WTC11 (cell line): ENCODE measurements at regions not wholly inside any gene's neighbourhood (a gene's known extent, or its start where the extent isn't known, plus 50 kb on each side); places are given as distances from the start of the nearest gene placed in this dataset.

Source experiments
- ATAC-seq: fragments of 200-7000 bp; cut with Tn5 transposase; 2 replicates; pipeline ENCODE4 v1.10.0; 2021; ENCODE audit warnings: mild to moderate bottlenecking, moderate library complexity
- CTCF ChIA-PET: fragments of 300-600 bp; sonication (Branson Sonifier 250); formaldehyde crosslinking; loops from one replicate; lab custom pipeline; 2021; ENCODE audit warnings: antibody characterized with exemption; lab: Charles Lee
- POLR2A ChIA-PET: fragments of 350-600 bp; sonication (Branson Sonifier 250); formaldehyde crosslinking; loops from one replicate; lab custom pipeline; 2021; ENCODE audit warnings: antibody characterized with exemption; lab: Charles Lee
- DNase-seq: peaks from one replicate; pipeline ENCODE4 v3.0.0; 2021; ENCODE audit warnings: low spot score
- H3K27ac Mint-ChIP-seq: 2 replicates; pipeline ENCODE4 v1.8.0; 2021; ENCODE audit warnings: mixed read lengths
- H3K27me3 Mint-ChIP-seq: 2 replicates; pipeline ENCODE4 v1.8.0; 2021; ENCODE audit warnings: low read depth, mild to moderate bottlenecking, moderate library complexity, mixed read lengths
- H3K36me3 Mint-ChIP-seq: 2 replicates; pipeline ENCODE4 v1.8.0; 2021; ENCODE audit warnings: mixed read lengths
- H3K4me1 Mint-ChIP-seq: 2 replicates; pipeline ENCODE4 v1.8.0; 2022; ENCODE audit warnings: mixed read lengths
- H3K4me3 Mint-ChIP-seq: 2 replicates; pipeline ENCODE4 v1.8.0; 2021; ENCODE audit warnings: mild to moderate bottlenecking, moderate library complexity, mixed read lengths
- H3K9me3 Mint-ChIP-seq: 2 replicates; pipeline ENCODE4 v1.8.0; 2021; ENCODE audit warnings: mixed read lengths
- AR ChIP-seq: fragments of 250-450 bp; sonication (Bioruptor Pico); IDR thresholded peaks from 2 replicates; pipeline ENCODE4 v1.9.0; 2021; ENCODE audit warnings: mild to moderate bottlenecking
- ATF2 ChIP-seq: sonication (generic); formaldehyde crosslinking; IDR thresholded peaks from 2 replicates; pipeline ENCODE4 v1.8.1; 2022; ENCODE audit warnings: low read depth, missing genetic modification reagents, borderline replicate concordance
- CREM ChIP-seq: sonication (generic); formaldehyde crosslinking; IDR thresholded peaks from 2 replicates; pipeline ENCODE4 v1.8.1; 2022; ENCODE audit warnings: mild to moderate bottlenecking, missing genetic modification reagents, moderate library complexity
- E2F5 ChIP-seq: sonication (generic); formaldehyde crosslinking; IDR thresholded peaks from 2 replicates; pipeline ENCODE4 v1.8.1; 2022; ENCODE audit warnings: mild to moderate bottlenecking, moderate library complexity, missing genetic modification reagents
- ETV6 ChIP-seq: sonication (generic); formaldehyde crosslinking; IDR thresholded peaks from 2 replicates; pipeline ENCODE4 v1.8.1; 2022; ENCODE audit warnings: mild to moderate bottlenecking, missing genetic modification reagents
- FOXK1 ChIP-seq: sonication (generic); formaldehyde crosslinking; IDR thresholded peaks from 2 replicates; pipeline ENCODE4 v1.8.0; 2022; ENCODE audit warnings: mild to moderate bottlenecking, moderate library complexity, missing genetic modification reagents
- FOXP1 ChIP-seq: sonication (generic); formaldehyde crosslinking; IDR thresholded peaks from 2 replicates; pipeline ENCODE4 v1.8.0; 2022; ENCODE audit warnings: missing genetic modification reagents, mild to moderate bottlenecking, moderate library complexity, borderline replicate concordance
- HMGA2 ChIP-seq: fragments of 250-450 bp; sonication (Bioruptor Pico); IDR thresholded peaks from 2 replicates; pipeline ENCODE4 v1.4.0; 2021; ENCODE audit warnings: mild to moderate bottlenecking, moderate library complexity
- MYBL2 ChIP-seq: sonication (generic); formaldehyde crosslinking; IDR thresholded peaks from 2 replicates; pipeline ENCODE4 v1.8.1; 2023; ENCODE audit warnings: mild to moderate bottlenecking, moderate library complexity, missing genetic modification reagents
- NFYB ChIP-seq: sonication (generic); formaldehyde crosslinking; conservative IDR thresholded peaks from 2 replicates; pipeline ENCODE4 v1.8.0; 2022; ENCODE audit warnings: low read depth, missing genetic modification reagents
- NR3C1 ChIP-seq: sonication (generic); formaldehyde crosslinking; conservative IDR thresholded peaks from 2 replicates; pipeline ENCODE4 v1.8.1; 2023; ENCODE audit warnings: low read depth, mild to moderate bottlenecking, missing genetic modification reagents
- RELA ChIP-seq: sonication (generic); formaldehyde crosslinking; IDR thresholded peaks from 2 replicates; pipeline ENCODE4 v1.8.1; 2022; ENCODE audit warnings: missing genetic modification reagents, mild to moderate bottlenecking, borderline replicate concordance
- SMAD4 ChIP-seq: sonication (generic); formaldehyde crosslinking; IDR thresholded peaks from 2 replicates; pipeline ENCODE4 v1.8.0; 2022; ENCODE audit warnings: mild to moderate bottlenecking, missing genetic modification reagents
- SP1 ChIP-seq: sonication (generic); formaldehyde crosslinking; conservative IDR thresholded peaks from 2 replicates; pipeline ENCODE4 v1.8.1; 2022; ENCODE audit warnings: missing genetic modification reagents
- TCF7 ChIP-seq: sonication (generic); formaldehyde crosslinking; IDR thresholded peaks from 2 replicates; pipeline ENCODE4 v1.8.0; 2022; ENCODE audit warnings: mild to moderate bottlenecking, low read depth, missing genetic modification reagents, moderate library complexity
- ZBTB21 ChIP-seq: sonication (generic); formaldehyde crosslinking; IDR thresholded peaks from 2 replicates; pipeline ENCODE4 v1.8.1; 2023; ENCODE audit warnings: mild to moderate bottlenecking, missing genetic modification reagents, borderline replicate concordance
- ZBTB43 ChIP-seq: sonication (generic); formaldehyde crosslinking; IDR thresholded peaks from 2 replicates; pipeline ENCODE4 v1.8.1; 2023; ENCODE audit warnings: mild to moderate bottlenecking, missing genetic modification reagents
- ZNF232 ChIP-seq: sonication (generic); formaldehyde crosslinking; IDR thresholded peaks from 2 replicates; pipeline ENCODE4 v1.8.0; 2022; ENCODE audit warnings: mild to moderate bottlenecking, missing genetic modification reagents
- TF ChIP-seq, protein P1 (sequence below): sonication (generic); formaldehyde crosslinking; IDR thresholded peaks from 2 replicates; pipeline ENCODE4 v1.8.1; 2022; ENCODE audit warnings: mild to moderate bottlenecking, missing genetic modification reagents, moderate library complexity, borderline replicate concordance
- TF ChIP-seq, protein P2 (sequence below): sonication (generic); formaldehyde crosslinking; IDR thresholded peaks from 2 replicates; pipeline ENCODE4 v1.8.1; 2022; ENCODE audit warnings: missing genetic modification reagents, borderline replicate concordance
- TF ChIP-seq, protein P3 (sequence below): fragments of 250-450 bp; sonication (Bioruptor Pico); IDR thresholded peaks from 2 replicates; pipeline ENCODE4 v1.9.0; 2021; ENCODE audit warnings: mild to moderate bottlenecking
- TF ChIP-seq, protein P4 (sequence below): sonication (generic); formaldehyde crosslinking; IDR thresholded peaks from 2 replicates; pipeline ENCODE4 v1.8.1; 2023; ENCODE audit warnings: mild to moderate bottlenecking, moderate library complexity, missing genetic modification reagents

GRCh38 chr7:67302113-67303039, 305.7 kb downstream of the TYW1 start:
- DNase-seq (peak; percentile 99), ATAC-seq (peak; percentile 85)
- H3K27ac Mint-ChIP-seq, result peak overlapping the region; percentile 96
- peak overlapping the region; percentile 86 for H3K4me3 Mint-ChIP-seq
- peaks cover 4% of the 10 kb centered on the region for H3K4me1 Mint-ChIP-seq
- ChIA-PET CTCF (interaction anchor here (0.5 to 2.6 kb wide), 14 partner anchors 11 to 974 kb away, joined by 3 to 10 read pairs (median 4); partner anchors contain the start of gene TYW1), POLR2A (interaction anchor here (0.6 to 1.0 kb wide), 8 partner anchors 48 to 373 kb away, joined by 3 to 4 read pairs (median 4); partner anchors contain the start of gene SBDS)
- peaks cover 3% of the 10 kb centered on the region; the same call in 1 of the 2 replicates for H3K27me3 Mint-ChIP-seq
- peaks cover 9% of the 10 kb centered on the region for H3K36me3 Mint-ChIP-seq
- H3K9me3 Mint-ChIP-seq, result no peaks in the 10 kb centered on the region
- TF ChIP-seq SMAD4 (CRISPR knock-in tag) (no peak), ATF2 (CRISPR knock-in tag) (no peak), NFYB (CRISPR knock-in tag) (peak; percentile 89), FOXK1 (CRISPR knock-in tag) (peak; percentile 49), ETV6 (CRISPR knock-in tag) (0 out of 2 replicates have a peak, but pooled peaks have one; percentile 28), E2F5 (peak; percentile 18; the same call in 1 of the 2 replicates), FOXP1 (CRISPR knock-in tag) (peak; percentile 36), AR (CRISPR knock-in tag) (no peak), ZNF232 (CRISPR knock-in tag) (peak; percentile 64; the same call in 1 of the 2 replicates), RELA (CRISPR knock-in tag) (no peak; the same call in 1 of the 2 replicates), MYBL2 (peak; percentile 52; the same call in 1 of the 2 replicates), TCF7 (CRISPR knock-in tag) (0 out of 2 replicates have a peak, but pooled peaks have one; percentile 19), CREM (peak; percentile 84), SP1 (CRISPR knock-in tag) (peak; percentile 79), HMGA2 (CRISPR knock-in tag) (0 out of 2 replicates have a peak, but pooled peaks have one; percentile 1), ZBTB43 (CRISPR knock-in tag) (peak; percentile 71; the same call in 1 of the 2 replicates), NR3C1 (no peak), ZBTB21 (peak; percentile 37; the same call in 1 of the 2 replicates)
- TF ChIP-seq, protein P1, sequence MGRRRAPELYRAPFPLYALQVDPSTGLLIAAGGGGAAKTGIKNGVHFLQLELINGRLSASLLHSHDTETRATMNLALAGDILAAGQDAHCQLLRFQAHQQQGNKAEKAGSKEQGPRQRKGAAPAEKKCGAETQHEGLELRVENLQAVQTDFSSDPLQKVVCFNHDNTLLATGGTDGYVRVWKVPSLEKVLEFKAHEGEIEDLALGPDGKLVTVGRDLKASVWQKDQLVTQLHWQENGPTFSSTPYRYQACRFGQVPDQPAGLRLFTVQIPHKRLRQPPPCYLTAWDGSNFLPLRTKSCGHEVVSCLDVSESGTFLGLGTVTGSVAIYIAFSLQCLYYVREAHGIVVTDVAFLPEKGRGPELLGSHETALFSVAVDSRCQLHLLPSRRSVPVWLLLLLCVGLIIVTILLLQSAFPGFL, result no peak
- TF ChIP-seq, protein P2, sequence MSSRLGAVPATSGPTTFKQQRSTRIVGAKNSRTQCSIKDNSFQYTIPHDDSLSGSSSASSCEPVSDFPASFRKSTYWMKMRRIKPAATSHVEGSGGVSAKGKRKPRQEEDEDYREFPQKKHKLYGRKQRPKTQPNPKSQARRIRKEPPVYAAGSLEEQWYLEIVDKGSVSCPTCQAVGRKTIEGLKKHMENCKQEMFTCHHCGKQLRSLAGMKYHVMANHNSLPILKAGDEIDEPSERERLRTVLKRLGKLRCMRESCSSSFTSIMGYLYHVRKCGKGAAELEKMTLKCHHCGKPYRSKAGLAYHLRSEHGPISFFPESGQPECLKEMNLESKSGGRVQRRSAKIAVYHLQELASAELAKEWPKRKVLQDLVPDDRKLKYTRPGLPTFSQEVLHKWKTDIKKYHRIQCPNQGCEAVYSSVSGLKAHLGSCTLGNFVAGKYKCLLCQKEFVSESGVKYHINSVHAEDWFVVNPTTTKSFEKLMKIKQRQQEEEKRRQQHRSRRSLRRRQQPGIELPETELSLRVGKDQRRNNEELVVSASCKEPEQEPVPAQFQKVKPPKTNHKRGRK (CRISPR knock-in tag), result no peak
- TF ChIP-seq, protein P3, sequence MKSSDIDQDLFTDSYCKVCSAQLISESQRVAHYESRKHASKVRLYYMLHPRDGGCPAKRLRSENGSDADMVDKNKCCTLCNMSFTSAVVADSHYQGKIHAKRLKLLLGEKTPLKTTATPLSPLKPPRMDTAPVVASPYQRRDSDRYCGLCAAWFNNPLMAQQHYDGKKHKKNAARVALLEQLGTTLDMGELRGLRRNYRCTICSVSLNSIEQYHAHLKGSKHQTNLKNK (CRISPR knock-in tag), result no peak
- TF ChIP-seq, protein P4, sequence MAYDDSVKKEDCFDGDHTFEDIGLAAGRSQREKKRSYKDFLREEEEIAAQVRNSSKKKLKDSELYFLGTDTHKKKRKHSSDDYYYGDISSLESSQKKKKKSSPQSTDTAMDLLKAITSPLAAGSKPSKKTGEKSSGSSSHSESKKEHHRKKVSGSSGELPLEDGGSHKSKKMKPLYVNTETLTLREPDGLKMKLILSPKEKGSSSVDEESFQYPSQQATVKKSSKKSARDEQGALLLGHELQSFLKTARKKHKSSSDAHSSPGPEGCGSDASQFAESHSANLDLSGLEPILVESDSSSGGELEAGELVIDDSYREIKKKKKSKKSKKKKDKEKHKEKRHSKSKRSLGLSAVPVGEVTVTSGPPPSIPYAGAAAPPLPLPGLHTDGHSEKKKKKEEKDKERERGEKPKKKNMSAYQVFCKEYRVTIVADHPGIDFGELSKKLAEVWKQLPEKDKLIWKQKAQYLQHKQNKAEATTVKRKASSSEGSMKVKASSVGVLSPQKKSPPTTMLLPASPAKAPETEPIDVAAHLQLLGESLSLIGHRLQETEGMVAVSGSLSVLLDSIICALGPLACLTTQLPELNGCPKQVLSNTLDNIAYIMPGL (CRISPR knock-in tag), result peak; percentile 40; the same call in 1 of the 2 replicates
